HG02678 (cell line): ENCODE measurements at regions not wholly inside any gene's neighbourhood (a gene's known extent, or its start where the extent isn't known, plus 50 kb on each side); places are given as distances from the start of the nearest gene placed in this dataset.

Experiments used
- ATAC-seq: cut with Tn5 transposase; IDR thresholded peaks from one replicate; pipeline ENCODE4 v1.9.1; 2021; ENCODE audit warnings: mild to moderate bottlenecking, moderate library complexity; ENCODE audit not compliant: unreplicated experiment

DNA sequence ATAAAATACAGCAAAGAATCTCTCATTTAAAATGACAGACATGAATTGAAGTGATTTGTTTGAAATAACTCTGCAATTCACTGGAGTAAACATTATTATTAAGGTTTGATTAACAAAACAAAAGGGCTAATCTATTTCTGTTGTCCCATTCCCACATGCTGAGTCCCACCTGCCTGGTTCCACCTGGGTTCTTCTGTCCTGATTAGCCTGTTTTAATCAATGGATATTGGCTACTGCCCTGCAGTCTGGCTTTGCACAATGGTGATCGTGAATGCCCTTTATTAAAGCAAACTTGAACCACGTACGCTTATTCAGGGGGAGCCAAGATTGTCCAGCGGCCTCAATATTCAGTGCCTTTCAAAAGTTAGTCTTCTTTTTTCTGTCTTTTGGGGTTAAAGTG is 72.8 kb upstream of the CDH19 start:
- ATAC-seq: no peak

GRCh38 chr18:66674286-66674685 is 70.4 kb upstream of the CDH19 start:
- no peak for ATAC-seq

DNA sequence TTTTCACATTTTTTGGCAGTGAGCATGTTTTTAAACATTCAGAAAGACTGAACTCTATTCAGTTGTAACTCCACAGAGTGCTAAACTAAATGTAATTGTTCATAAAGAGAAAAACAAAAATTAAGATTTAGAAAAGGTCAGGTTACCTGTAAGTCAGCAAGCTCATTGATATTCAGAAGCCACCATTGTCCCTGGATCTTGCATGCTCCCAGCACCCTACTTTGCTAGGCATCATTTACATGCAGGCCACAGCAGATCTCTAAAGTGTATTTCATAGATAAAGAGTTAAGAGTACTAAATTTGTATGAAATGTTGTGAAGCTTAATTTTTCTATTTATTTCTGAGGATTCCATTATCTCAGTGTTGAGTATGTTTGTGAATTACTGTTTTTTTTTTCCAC is 64.8 kb upstream of the CDH19 start:
- no peak for ATAC-seq

GRCh38 chr18:66662632-66663031 is 58.7 kb upstream of the CDH19 start:
- ATAC-seq: no peak

DNA sequence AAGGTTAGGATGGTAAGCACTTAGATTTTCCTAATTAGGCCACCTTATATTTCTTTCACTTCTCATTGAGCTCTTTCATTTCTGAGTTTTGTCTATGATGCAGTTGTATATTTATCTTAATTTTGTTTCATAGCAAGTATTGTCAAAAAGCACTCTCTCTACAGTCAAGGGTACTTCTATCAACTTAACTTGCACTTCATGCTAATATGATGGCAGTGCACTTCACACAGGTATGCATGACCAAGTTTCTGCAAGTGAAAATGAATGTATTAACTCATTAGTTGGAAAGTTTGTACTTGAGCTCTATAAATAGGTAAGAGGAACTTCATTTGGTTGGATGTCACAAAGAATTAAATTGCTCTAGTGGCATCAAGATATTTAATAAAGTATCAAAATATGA is 51.5 kb upstream of the CDH19 start:
- no peak for ATAC-seq
